ENCODE measurements at regions not wholly inside any gene's neighbourhood (a gene's known extent, or its start where the extent isn't known, plus 50 kb on each side); places are given as distances from the start of the nearest gene placed in this dataset.

GRCh38 chr18:78716022-78716421, 263.6 kb upstream of the SALL3 start:
- no peak for TF ChIP-seq CTCF (IDR thresholded peaks at IDR 0.05; ENCODE audit: unreplicated experiment)
- DNase-seq (ENCODE audit: low spot score, unreplicated experiment) = no peak
- H3K4me1 Mint-ChIP-seq (ENCODE audit: low read depth) = no peaks in the 10 kb centered on the region
- H3K27me3 Mint-ChIP-seq = peaks cover 17% of the 10 kb centered on the region
- H3K9me3 Mint-ChIP-seq (ENCODE audit: low read depth) = no peaks in the 10 kb centered on the region
- no peak overlapping the region for H3K27ac Mint-ChIP-seq
- H3K4me3 Mint-ChIP-seq (ENCODE audit: low read depth) = no peak overlapping the region
- no peaks in the 10 kb centered on the region for H3K36me3 Mint-ChIP-seq (ENCODE audit: insufficient read depth)

GRCh38 chr18:78716581-78716980, 263.0 kb upstream of the SALL3 start:
- DNase-seq (ENCODE audit: low spot score, unreplicated experiment) = no peak
- no peaks in the 10 kb centered on the region for H3K4me1 Mint-ChIP-seq (ENCODE audit: low read depth)
- no peaks in the 10 kb centered on the region for H3K9me3 Mint-ChIP-seq (ENCODE audit: low read depth)
- no peak for TF ChIP-seq CTCF (IDR thresholded peaks at IDR 0.05; ENCODE audit: unreplicated experiment)
- peaks cover 20% of the 10 kb centered on the region for H3K27me3 Mint-ChIP-seq
- no peak overlapping the region for H3K4me3 Mint-ChIP-seq (ENCODE audit: low read depth)
- H3K27ac Mint-ChIP-seq = no peak overlapping the region
- no peaks in the 10 kb centered on the region for H3K36me3 Mint-ChIP-seq (ENCODE audit: insufficient read depth)

GRCh38 chr18:78717051-78717765, 262.4 kb upstream of the SALL3 start:
- DNase-seq (ENCODE audit: low spot score, unreplicated experiment) = no peak
- H3K27me3 Mint-ChIP-seq = peaks cover 26% of the 10 kb centered on the region
- no peaks in the 10 kb centered on the region for H3K36me3 Mint-ChIP-seq (ENCODE audit: insufficient read depth)
- no peaks in the 10 kb centered on the region for H3K4me1 Mint-ChIP-seq (ENCODE audit: low read depth)
- no peak for TF ChIP-seq CTCF (IDR thresholded peaks at IDR 0.05; ENCODE audit: unreplicated experiment)
- H3K27ac Mint-ChIP-seq = no peak overlapping the region
- no peaks in the 10 kb centered on the region for H3K9me3 Mint-ChIP-seq (ENCODE audit: low read depth)
- no peak overlapping the region for H3K4me3 Mint-ChIP-seq (ENCODE audit: low read depth)

- DNase-seq (ENCODE audit: low spot score, unreplicated experiment) = no peak
- no peak overlapping the region for H3K4me3 Mint-ChIP-seq (ENCODE audit: low read depth)
- TF ChIP-seq CTCF (IDR thresholded peaks at IDR 0.05; ENCODE audit: unreplicated experiment) = no peak
- H3K27me3 Mint-ChIP-seq = peaks cover 30% of the 10 kb centered on the region
- no peaks in the 10 kb centered on the region for H3K4me1 Mint-ChIP-seq (ENCODE audit: low read depth)
- H3K27ac Mint-ChIP-seq = no peak overlapping the region
- no peaks in the 10 kb centered on the region for H3K9me3 Mint-ChIP-seq (ENCODE audit: low read depth)
- no peaks in the 10 kb centered on the region for H3K36me3 Mint-ChIP-seq (ENCODE audit: insufficient read depth)
Measured at GRCh38 chr18:78717766-78718150, 261.9 kb upstream of the SALL3 start.

- no peak for DNase-seq (ENCODE audit: low spot score, unreplicated experiment)
- Mint-ChIP-seq H3K4me1 (ENCODE audit: low read depth) (no peaks in the 10 kb centered on the region), H3K36me3 (ENCODE audit: insufficient read depth) (no peaks in the 10 kb centered on the region), H3K9me3 (ENCODE audit: low read depth) (no peaks in the 10 kb centered on the region), H3K4me3 (ENCODE audit: low read depth) (no peak overlapping the region), H3K27me3 (peaks cover 38% of the 10 kb centered on the region), H3K27ac (no peak overlapping the region)
- TF ChIP-seq CTCF (IDR thresholded peaks at IDR 0.05; ENCODE audit: unreplicated experiment) = no peak
Measured at GRCh38 chr18:78719821-78720220, 259.8 kb upstream of the SALL3 start.
